ENCODE measurements at regions not wholly inside any gene's neighbourhood (a gene's known extent, or its start where the extent isn't known, plus 50 kb on each side); places are given as distances from the start of the nearest gene placed in this dataset.
"Not testable (repeated sequence)": the region's sequence is repeated elsewhere in the genome, so short reads cannot be mapped to it uniquely, and the experiment has no call there.

DNA sequence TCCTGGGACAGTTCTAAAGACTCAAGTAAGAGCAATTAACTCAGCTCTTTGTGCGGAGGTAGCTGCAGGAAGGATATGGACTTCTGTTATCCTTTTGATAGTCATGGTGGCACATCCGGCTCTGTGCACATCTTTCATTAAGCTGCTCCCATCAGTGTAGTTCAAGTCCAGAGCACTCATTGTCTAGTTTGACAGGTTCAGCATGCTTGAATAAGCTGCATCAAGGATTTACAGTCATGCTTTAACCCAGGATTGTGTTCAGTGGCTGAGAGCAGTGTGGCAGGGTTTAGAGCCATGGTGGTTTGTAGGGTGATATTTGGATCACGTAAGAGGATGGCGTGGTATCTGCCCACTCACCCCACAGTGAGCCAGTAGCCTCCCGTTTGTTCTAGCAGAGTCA is 435.0 kb upstream of the NPAP1 start:
- DNase-seq (ENCODE audit: low read depth); in situ Hi-C loops (cut with HindIII; ENCODE audit: low pct_unique_long_range_greater_than_20kb, low sequenced_read_pairs): not testable (repeated sequence)

DNA sequence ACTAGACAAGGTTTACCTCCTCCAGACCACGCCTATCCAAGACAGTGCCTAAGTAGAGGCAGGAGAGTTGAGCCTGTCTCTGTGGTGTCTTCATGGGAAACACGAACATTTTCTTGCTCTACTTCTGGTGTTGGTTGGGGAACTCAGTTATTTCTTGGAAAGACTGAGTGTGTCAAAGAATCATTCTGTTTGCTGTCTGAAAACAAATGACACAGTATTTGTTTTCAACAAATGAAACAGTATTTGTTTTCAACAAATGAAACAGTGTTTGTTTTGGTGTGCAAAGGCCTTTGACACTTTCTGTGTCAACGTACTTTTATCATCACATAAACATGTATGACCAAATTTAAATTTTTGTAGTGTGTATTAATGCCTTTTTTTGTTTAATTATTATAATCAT is 416.5 kb upstream of the NPAP1 start:
- in situ Hi-C loops (cut with HindIII; ENCODE audit: low pct_unique_long_range_greater_than_20kb, low sequenced_read_pairs); DNase-seq (ENCODE audit: low read depth): not testable (repeated sequence)

DNA sequence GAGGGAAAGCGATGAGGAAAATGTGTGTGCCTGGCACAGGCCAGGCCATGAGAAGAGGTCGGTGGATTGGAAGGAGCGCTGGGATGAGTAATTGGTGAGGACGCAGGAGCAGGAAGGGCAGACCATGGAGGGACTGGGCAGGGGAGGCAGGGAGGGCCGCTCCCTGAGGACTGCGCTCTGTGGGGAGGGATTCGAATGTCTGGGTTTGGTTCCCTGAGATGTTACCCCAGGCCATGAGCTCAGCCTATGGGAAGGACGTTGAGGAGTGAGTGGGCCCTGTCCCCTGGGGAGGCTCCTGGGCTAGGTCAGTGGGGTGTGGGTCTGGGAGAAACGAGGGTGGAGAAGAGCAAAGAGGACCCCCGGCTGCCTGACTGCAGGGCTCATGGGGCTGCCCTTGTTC is 415.2 kb upstream of the NPAP1 start:
- in situ Hi-C loops (cut with HindIII; ENCODE audit: low pct_unique_long_range_greater_than_20kb, low sequenced_read_pairs); DNase-seq (ENCODE audit: low read depth): not testable (repeated sequence)

DNA sequence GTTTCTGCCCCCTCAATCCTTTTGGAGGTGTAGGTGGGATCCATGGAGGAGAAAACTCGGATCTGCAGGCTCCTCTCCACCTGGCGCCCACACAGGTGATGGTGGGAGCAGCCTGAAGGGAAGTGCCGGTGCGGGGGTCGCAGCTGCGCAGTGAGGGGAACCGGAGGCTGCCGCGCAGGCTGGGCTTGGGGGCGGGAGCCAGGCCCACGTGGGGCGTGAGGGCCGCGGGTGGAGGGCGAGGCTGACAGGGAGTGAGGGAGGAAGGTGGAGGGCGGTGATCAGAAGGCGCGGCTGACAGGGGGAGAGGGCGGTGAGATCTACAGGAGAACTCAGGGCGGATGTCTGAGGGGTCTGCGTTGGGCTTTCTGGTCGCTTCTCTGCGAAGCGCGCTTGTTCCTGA is 414.7 kb upstream of the NPAP1 start:
- in situ Hi-C loops (cut with HindIII; ENCODE audit: low pct_unique_long_range_greater_than_20kb, low sequenced_read_pairs); DNase-seq (ENCODE audit: low read depth): not testable (repeated sequence)

DNA sequence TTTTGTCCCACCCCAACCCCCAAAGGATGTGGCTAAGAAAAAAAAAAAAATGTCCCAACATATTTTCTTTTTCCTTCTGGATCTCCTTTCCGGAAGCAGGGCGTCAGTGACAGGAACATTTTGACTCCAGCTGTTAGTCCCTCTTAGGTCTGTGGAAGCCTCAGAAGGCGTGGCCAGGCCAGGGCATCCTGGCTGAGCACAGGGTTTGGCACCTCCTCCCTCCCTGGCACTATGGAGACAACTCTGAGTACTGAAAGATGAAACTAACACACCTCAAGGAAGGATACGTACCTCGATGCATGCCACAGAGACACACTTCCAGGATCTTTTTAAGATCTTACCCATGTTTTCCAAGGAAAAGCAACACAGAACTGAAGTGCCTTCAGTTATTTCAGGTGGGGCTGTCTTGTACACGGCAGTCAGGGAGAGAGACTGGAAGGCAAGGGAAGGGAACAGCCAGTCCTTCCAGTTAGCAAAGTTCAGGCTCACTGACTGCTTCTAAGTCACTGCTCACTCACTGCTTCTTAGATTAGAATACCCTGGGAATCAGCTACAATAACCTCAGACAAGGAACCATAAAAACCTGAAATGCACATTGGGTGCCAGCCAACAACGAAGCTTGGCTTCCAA is 406.9 kb upstream of the NPAP1 start:
- DNase-seq (ENCODE audit: low read depth); in situ Hi-C loops (cut with HindIII; ENCODE audit: low pct_unique_long_range_greater_than_20kb, low sequenced_read_pairs): not testable (repeated sequence)

DNA sequence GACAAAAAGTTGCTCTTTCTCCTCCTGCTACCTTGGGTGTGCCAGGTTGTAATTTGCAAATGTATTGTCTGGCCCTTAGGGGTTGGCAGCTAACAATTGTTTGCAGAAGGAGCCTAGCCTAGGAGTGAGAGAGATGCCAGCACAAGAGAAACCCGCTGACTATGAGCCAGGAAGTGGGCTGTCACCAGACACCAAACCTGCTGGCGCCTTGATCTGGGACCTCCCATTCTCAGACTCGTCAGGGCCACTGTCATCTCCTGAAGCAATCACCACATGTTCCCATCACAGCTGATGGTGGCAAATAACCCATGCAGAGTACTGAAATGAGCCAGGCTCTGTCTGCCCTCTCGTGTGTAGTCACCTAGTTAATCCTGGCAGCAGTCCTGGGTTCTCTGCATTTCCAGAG is 406.4 kb upstream of the NPAP1 start:
- DNase-seq (ENCODE audit: low read depth) = no peak
- in situ Hi-C loops (cut with HindIII; ENCODE audit: low pct_unique_long_range_greater_than_20kb, low sequenced_read_pairs) = no loop called here

DNA sequence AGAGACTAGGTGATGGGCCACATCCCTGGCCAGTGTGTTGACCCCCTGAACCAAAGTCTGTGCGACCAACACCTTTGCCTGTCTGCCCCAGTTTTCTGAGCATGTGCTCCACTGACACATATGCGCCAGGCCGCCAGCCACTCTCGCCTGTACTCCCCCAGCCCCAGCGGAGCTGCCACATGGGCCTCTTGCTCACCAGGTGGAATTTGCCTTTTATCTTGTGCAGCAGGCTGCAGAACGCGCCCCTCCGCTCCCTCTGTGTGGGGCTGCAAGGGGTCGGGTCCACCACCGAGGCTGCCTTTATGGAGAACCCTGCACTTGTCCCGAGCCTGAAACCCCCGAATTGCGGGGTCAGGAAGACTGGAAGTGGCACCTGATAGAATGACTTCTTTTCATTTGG is 405.7 kb upstream of the NPAP1 start:
- in situ Hi-C loops (cut with HindIII; ENCODE audit: low pct_unique_long_range_greater_than_20kb, low sequenced_read_pairs) = no loop called here
- DNase-seq (ENCODE audit: low read depth) = no peak

DNA sequence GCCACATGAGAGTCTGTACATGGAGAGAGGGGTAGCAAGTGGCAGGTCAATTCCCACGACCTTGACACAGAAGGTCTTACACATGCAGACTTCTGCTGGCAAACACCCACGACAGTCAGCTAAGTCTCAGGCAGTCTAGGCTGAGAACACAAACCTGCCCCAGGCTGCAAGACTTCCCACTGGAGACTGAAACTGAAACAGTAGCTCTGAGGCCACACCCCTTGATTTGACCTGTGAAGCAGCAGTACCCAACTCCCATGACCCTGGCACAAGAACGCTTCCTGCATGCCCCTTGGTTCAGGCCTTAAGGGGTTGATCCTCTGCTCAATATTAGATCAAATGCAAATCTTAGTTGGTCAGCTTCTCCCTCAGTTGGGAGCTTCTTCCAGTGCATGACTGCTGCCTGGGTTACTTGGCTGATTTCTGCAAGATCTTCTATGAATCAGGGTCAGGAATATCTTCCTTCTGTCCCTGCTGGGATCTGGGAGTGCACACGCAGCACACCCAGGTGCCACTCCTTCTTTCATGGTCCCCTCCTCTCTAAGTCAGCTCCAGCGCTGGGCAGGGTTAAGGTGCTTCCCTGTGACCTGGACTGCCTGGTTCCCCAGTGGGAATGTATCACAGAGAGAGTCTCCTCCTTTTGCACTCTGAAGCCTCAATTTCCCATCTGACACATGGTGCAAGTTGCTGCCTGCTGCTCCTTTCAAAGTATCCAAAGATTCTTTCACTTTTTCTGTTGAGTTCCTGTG is 403.9 kb upstream of the NPAP1 start:
- DNase-seq (ENCODE audit: low read depth); in situ Hi-C loops (cut with HindIII; ENCODE audit: low pct_unique_long_range_greater_than_20kb, low sequenced_read_pairs): not testable (repeated sequence)

DNA sequence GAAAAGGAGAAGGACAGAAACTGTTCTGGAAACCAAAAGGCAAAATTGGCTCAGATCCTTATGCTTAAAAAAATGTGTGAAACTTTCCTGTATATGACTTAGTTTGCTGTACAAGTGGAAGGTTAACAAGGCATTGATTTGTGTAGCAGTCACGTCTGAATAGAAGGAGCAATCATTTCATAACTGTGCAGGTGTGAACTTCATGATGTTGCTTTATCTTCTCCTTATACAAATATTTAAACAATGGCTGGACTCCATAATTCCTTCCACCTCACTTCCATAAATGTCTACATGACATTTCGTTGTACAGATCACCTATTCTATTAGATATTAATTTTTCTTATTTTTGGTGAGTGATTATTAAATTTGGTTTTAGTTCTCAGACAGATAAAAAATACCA is 382.7 kb upstream of the NPAP1 start:
- in situ Hi-C loops (cut with HindIII; ENCODE audit: low pct_unique_long_range_greater_than_20kb, low sequenced_read_pairs) = no loop called here

DNA sequence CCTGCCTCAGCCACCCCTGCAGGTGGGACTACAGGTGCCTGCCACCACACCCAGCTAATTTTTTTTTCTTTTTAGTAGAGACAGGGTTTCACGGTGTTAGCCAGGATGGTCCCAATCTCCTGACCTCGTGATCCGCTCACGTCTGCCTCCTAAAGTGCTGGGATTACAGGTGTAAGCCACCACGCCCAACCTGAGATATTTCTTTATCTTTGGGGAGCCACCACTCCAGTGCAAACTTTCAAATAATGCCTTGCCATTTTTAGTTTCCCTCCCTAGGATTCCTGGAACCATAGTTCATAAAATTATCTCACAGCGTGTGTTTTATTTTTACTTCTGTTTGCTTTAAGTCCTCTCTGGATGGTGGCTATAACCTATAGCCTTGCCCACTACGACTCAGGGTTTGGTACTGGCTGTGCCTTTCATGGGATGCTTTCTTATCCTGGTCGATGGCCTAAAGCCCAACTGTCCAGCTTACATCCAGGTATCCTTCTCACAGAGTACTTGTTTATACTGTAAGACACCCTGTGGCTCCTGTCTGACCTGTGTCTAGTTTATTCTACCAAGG is 374.7 kb upstream of the NPAP1 start:
- DNase-seq (ENCODE audit: low read depth); in situ Hi-C loops (cut with HindIII; ENCODE audit: low pct_unique_long_range_greater_than_20kb, low sequenced_read_pairs): not testable (repeated sequence)

More for the DNA sequence above, 382.7 kb upstream of the NPAP1 start:
- DNase-seq (ENCODE audit: low read depth) = no peak

DNA sequence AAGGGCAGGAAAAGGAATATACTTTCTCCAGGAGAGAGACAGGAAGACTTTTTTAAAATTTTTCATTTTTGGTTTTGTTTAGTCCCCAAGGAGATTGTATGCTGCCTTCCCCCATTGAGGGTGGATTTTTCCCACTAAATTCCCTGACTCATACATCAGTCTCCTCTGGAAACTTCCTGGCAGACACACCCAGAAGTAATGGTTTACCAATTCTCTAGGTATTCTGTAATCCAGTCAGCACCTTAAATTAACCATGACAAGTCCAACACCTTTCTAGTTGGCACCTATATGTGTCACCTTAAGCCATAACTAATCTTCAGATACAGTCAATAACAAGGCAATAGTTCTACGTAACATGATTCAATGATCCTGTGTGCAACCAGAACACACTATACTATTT is 373.6 kb upstream of the NPAP1 start:
- DNase-seq (ENCODE audit: low read depth); in situ Hi-C loops (cut with HindIII; ENCODE audit: low pct_unique_long_range_greater_than_20kb, low sequenced_read_pairs): not testable (repeated sequence)

DNA sequence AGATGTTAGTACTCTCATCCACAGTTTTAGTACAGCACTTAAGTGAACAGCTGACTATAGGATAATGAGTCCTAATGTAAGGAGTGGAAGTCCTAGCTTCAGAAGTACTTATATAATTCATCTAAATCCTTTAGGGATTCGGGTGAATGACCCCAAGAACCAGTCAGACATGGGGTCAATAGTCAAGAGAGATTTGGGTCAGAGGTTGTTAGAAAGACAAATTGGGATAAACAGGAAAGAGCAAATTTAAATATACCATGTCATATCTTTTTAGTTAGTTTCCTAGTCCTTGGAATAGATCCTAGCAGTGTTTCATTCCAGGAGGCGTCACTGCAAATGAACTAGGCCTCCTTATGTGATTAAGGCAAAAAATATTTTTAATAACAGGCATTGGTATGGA is 370.8 kb upstream of the NPAP1 start:
- in situ Hi-C loops (cut with HindIII; ENCODE audit: low pct_unique_long_range_greater_than_20kb, low sequenced_read_pairs); DNase-seq (ENCODE audit: low read depth): not testable (repeated sequence)

DNA sequence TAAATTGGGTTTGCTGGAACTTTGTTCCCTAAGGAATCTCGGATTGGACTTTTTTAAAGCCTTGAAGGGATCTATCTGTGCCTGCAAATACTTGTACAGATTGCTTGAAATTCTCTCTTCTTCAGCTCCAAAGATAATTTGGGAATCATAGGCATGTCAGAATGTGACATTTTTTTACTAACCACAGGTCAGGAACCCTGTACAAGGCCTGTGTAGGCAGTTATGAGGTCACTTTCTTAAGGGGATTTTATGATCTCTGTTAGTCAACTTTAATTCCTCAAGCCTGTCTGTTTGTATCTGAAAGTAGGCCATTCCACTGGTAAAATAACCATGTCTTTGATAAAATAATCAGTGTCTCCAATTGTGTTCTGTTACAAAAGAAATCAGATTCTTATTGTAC is 369.9 kb upstream of the NPAP1 start:
- in situ Hi-C loops (cut with HindIII; ENCODE audit: low pct_unique_long_range_greater_than_20kb, low sequenced_read_pairs) = not testable (repeated sequence)

DNA sequence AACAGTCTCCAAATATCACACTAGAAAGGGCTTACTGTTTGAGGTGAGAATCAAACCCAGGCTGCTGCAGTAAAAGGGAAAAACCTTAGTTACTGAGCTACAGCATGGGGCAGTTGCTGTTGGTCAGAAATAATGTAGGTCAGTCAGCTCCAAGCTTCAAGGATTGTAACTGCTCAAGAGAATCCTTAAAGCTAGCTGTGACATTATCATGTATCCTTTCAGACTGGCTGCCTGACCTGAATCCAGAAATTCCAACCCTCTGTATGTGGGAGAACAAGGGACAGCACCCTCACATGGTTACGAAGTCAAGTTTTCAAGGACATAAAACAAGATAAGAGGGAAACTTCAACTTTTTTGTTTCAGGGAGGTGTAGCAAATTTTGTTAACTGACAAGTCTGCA is 365.9 kb upstream of the NPAP1 start:
- DNase-seq (ENCODE audit: low read depth); in situ Hi-C loops (cut with HindIII; ENCODE audit: low pct_unique_long_range_greater_than_20kb, low sequenced_read_pairs): not testable (repeated sequence)

More for the DNA sequence above, 369.9 kb upstream of the NPAP1 start:
- not testable (repeated sequence) for DNase-seq (ENCODE audit: low read depth)

DNA sequence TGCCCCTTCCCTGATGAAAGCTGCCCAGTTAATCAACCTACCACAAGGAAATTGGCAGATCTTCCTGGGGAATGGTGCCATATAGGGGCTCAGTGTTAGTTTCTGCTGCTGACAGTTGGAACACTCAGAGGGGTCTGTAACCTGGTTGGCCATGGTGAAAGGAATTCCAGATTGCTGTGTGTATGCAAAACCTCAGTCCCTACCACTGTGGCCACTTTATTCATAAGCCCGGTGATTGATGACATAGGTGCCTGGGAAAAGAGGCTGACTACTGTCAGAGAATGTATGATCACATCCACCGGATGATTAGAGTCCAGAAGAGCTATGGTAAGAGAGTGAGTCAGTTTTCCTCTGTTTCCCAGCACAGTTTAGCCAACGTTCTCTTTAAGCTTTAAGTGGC is 363.9 kb upstream of the NPAP1 start:
- in situ Hi-C loops (cut with HindIII; ENCODE audit: low pct_unique_long_range_greater_than_20kb, low sequenced_read_pairs); DNase-seq (ENCODE audit: low read depth): not testable (repeated sequence)

DNA sequence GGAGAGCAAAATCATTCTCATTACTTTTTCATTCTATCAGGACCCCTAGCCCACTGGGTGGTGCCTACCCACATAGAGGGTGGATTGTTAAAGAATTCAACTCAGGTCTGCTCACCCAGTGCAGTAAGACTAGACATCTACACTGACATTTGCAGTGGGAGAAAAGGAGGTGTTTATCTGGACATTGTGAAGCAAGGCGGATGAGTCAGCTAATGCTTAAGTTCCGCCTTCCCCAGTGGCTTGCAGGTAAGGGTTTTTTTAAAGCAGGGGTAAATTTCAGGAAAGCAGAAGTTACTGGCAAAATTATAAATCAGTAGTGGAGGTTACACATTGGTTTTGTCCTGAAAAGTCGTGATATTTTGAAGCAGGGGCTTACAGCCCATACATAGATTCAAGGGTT is 359.2 kb upstream of the NPAP1 start:
- in situ Hi-C loops (cut with HindIII; ENCODE audit: low pct_unique_long_range_greater_than_20kb, low sequenced_read_pairs); DNase-seq (ENCODE audit: low read depth): not testable (repeated sequence)

DNA sequence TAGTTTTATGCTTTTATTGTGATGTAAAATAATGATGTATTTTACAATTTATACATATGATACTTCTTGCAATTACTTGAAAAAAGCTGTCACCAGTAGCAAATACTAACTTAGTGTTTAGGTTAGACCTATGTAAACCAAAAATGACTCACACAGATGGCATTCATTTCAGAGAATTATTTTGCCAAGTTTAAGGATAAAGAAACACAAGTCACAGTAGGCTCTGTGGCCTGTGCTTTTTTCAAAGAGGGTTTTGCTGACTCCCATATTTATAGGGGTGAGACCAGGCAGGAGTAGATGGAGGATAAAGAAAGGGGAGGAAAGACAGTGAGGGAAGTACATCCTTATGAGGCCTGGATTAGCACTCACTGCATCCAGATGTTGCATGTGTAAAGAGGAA is 356.6 kb upstream of the NPAP1 start:
- DNase-seq (ENCODE audit: low read depth) = no peak
- in situ Hi-C loops (cut with HindIII; ENCODE audit: low pct_unique_long_range_greater_than_20kb, low sequenced_read_pairs) = no loop called here

DNA sequence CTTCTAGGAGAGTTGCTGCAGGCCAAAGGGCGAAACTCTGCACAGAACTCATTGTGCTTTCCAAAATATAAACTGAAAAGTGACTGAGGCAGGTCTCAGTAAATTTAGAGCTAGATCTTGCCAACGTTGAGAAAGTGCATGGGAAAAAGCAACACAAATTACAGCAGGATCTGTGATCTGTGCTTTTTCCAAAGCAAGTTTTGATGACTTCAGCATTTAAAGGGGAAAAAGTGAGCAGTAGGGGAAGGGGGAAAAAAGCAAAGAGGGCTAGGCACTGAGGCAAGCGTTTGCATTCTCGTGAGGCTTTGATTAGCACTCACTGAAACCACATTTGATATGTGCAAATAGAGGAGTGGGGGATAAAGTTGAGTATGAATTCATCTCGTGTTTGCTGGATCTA is 351.5 kb upstream of the NPAP1 start:
- in situ Hi-C loops (cut with HindIII; ENCODE audit: low pct_unique_long_range_greater_than_20kb, low sequenced_read_pairs); DNase-seq (ENCODE audit: low read depth): not testable (repeated sequence)

DNA sequence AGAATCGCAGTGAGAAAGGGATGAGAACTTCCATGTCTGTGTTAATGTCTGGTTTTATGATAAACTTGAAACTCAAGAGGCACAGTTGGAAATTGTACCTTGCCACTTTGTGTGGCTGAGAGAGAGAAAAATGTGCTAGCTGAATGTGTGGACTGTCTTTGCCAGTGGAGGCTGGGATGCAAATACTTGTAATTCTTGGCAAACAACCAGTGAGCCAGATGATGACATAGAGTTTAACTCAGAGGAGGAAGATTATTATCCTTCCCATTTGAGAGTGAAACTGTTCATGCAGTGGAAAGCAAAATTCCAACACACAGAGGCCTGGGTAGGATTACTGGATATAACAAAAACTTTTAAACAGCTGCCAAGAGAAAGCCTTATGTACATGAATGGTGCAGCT is 349.1 kb upstream of the NPAP1 start:
- DNase-seq (ENCODE audit: low read depth); in situ Hi-C loops (cut with HindIII; ENCODE audit: low pct_unique_long_range_greater_than_20kb, low sequenced_read_pairs): not testable (repeated sequence)

All from Caki2 (cell line).